HPDE6-E6E7 (cell line): ENCODE measurements at regions not wholly inside any gene's neighbourhood (a gene's known extent, or its start where the extent isn't known, plus 50 kb on each side); places are given as distances from the start of the nearest gene placed in this dataset.
"Not testable (repeated sequence)": the region's sequence is repeated elsewhere in the genome, so short reads cannot be mapped to it uniquely, and the experiment has no call there.

Experiments
- DNase-seq: peaks from one replicate; pipeline ENCODE4 v3.0.0; 2011; ENCODE audit warnings: missing footprints; ENCODE audit errors: extremely low spot score

DNA sequence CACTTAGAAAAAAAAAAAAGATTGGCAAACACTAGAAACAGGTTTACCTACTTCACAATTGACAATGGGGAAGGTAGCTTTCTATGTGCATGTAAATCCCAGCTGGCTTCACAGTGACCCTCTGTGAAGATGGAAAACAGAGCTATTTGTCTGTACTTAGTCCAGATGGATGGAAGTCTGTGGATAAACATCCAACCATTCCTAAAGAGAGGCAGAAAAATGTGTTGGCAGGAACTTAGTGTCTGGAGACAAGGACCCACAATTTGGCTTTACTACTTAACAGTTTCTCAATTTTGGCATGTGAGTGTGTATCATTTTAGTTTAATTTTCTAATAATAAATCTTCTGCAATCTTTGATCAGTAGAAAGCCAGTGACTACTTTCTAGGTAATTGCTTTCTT is 154.4 kb downstream of the RAD51AP2 start:
- DNase-seq: no peak

DNA sequence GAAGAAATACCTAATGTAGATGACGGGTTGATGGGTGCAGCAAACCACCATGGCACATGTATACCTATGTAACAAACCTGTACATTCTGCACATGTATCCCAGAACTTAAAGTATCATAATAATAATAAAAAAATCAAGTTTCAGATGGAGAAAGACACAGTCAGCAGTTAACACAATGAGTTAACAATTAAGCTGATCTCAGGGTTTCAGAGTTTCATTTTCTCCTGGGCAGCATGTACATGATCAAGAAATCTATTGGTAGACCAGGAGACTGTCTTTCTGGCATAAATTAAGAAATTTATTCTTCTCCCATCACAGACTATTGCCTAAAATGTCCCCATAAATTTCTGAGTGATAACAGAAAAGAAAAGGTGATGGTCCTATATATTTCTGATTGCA is 155.3 kb downstream of the RAD51AP2 start:
- no peak for DNase-seq

GRCh38 chr2:17355608-17356329 is 162.5 kb downstream of the RAD51AP2 start:
- DNase-seq: no peak

DNA sequence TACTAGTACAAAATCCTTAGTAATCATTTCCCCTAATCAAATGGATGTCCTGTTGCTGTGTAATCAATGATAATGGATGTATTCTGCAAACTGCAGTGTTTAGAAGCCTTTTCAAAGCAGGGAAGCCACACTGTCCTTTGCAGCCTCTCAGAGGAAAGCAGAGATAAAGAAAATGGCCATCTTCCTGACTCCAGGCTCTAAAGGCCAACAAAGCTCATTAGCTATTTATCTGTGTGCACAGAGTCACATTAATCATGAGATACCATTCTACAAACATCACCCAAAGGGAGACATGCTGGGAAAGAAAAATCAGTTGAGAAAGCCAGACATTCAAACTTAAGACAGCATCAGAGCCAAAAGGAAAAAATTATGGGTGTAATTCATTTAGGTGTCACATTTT is 165.0 kb downstream of the RAD51AP2 start:
- no peak for DNase-seq

- DNase-seq: not testable (repeated sequence)
Observed at GRCh38 chr2:17342692-17343091, 175.5 kb downstream of the RAD51AP2 start.

- DNase-seq: no peak
Observed at GRCh38 chr2:17337507-17337906, 180.7 kb downstream of the RAD51AP2 start.

GRCh38 chr2:17336458-17336857 is 181.8 kb downstream of the RAD51AP2 start:
- no peak for DNase-seq

GRCh38 chr2:17334300-17334699 is 183.9 kb downstream of the RAD51AP2 start:
- DNase-seq: no peak

GRCh38 chr2:17331636-17332035 is 186.6 kb downstream of the RAD51AP2 start:
- DNase-seq: no peak

DNA sequence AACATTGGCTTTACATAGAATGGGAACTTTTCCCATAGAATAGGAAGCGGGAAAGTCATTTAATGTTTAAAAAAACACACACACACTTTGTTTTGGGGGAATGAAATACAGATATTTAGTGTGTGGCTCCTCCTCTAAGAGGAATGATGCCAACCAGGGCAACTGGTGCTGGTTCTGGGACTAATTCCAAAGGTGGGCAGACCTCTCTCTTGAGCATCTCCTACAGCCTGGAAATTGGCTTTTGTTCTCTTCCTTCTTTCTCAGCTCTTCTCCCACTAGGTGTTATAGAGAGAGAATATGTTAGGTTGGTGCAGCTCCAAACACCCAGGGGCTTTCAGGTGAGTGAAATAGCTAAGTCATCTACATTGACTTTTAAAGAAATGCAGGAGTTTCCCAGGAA is 190.1 kb downstream of the RAD51AP2 start:
- no peak for DNase-seq

- DNase-seq: no peak
Observed at GRCh38 chr2:17327649-17328048, 190.6 kb downstream of the RAD51AP2 start.

DNA sequence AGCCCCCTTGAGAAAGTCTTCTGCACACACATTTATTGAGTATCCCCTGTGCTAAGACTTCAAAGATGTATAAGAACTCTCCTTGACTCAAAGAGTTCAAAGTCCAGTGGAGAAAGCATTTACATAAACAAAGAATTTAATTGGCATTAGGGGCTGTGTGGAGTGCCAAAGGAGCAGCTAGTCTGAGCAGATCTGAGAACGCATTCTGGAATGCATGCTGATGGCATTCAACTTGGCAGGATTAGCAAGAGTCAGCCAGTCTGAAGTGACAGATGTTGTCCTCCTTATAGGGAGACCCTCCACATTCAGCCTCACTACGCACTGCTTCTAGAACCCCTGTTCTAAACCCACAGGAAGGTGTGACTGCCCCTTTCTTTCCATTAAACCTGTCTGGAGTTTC is 191.5 kb downstream of the RAD51AP2 start:
- no peak for DNase-seq

DNA sequence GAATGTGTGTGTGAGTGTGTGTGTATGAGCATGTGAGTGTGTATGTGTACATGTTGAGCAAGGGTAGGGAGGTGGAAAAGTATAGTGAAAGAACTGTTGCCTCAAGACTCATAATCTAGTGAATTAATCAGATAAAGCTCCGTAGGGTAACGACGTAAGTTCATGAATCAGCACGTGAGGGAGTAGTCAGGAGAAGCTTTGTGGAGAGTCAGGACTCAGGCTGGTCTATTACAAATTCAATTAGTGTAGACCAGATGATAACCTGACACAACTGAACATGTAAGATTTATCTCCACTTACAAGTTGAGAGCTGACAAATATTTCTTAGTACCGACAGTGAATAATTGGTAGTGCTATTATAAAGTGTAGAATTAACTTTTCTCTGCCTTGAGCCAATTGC is 194.5 kb downstream of the RAD51AP2 start:
- no peak for DNase-seq

DNA sequence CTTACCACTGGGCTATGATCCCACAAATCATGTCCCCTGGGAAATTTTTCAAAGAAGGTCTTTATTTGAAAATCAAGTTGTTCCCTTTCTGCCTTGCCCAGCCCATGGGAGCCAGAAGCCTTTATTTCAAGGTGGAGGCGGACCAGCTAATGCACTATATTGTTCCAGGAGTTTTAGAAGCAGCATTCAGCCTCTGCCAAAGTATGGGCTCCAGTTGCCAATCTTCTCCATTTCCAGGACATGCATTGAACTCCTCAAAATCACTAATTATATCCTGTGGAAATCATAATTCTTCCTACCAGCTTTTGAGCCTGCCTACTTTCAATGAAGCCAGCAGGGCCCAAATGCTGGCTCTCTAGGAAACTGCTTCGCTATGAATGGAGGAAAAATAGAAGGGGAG is 195.8 kb downstream of the RAD51AP2 start:
- no peak for DNase-seq

GRCh38 chr2:17319090-17319489 is 199.2 kb downstream of the RAD51AP2 start:
- no peak for DNase-seq

- DNase-seq: no peak
Observed at GRCh38 chr2:17318013-17318412, 200.2 kb downstream of the RAD51AP2 start.

DNA sequence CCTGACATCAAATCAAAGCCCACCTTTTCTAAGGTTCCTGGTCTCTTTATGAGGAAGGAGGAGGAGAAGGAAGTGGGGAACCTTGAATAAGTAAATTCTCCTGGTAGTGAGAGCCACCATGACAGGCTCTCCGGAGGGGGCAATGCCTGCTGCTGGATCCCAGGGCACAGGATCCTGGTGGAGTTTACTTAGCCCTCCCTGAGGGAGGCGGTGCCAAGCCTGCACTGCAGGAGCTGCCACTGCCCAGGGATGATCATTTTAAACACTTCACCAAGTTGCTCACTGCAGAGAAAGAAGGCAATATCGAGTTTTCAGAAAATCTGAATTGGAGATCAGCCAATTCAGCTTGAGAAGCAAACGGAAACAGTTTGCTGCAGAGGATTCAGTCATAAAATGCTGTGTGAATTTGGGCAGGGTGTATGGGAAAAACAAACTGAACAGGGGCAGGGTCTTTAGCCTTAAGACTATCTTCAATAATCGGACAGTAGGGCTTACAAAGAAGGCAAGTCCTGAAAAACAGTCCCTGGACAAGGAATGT is 200.7 kb downstream of the RAD51AP2 start:
- no peak for DNase-seq

DNA sequence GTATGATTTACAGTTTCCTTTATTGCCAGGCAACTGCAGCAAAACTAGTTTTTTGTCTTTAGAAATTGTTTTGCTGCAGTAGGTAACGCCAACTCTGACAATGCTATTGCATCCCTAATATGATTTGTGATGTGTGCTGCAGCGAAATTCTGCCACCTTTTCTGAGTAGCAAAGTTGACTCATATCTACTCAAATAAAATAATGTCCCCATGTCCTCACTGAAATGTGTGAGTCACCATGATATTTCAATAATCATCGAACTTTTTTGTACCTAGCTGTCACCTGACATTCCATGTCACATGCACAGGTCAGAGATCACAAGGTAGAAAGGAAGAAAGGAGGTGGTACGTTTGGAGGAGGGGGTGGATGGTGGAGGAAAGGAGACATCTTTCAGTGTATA is 205.0 kb downstream of the RAD51AP2 start:
- DNase-seq: no peak

DNA sequence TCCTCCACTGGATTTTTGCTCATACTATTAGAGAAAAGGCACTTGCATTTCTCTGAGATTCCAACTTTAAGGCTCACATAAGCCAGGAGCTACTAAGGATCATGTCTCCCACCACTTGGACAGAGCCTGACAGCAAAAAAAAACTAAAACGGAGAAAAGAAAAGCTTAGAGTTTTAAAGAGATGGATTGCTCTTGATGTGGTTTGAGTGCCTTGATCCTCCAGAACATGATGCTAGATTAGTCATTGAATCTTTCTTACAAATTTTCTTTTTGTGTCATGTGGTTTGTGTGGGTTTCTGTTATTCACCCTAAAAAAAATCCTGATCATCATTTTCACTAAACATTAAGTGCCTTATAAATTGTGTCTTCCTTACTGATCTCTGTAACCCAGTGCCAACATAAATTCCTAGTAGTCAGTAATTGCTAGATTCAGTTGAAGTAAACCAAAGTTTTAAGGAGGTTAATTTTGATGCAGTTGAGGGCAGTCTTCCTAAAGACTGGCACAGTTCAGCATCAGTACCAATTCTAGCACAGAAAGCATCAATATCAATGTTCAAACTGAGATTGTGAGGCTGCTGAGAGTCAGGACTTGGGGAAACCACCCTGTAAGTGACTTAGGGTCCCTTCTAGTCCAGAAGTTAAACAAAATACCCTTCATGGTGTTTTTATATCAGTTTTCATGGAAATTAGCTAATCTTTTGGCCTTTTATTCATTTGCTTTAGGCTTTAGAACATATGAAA is 206.3 kb downstream of the RAD51AP2 start:
- no peak for DNase-seq

DNA sequence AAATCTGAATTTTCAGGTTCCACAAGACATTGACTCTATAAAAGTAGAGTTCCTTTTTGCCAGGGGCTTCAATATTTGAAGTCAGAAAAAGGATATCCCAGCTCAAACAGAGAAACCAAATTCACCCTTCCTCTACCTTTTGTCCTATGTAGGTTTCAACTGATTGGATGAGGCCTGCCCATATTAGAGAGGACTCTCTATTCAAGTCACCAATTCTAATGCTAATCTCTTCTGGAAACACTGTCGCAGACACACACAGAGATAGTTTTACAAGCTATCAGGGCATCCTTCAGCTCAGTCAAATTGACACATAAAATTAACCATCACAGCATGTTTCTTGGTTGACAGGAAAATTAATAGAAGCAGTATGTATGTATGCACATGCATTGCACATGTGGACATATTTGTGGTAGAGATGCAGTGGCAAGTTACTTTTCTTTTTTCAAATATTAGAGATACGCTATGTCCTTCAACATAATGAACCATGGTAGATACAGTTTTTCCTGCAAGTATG is 207.1 kb downstream of the RAD51AP2 start:
- no peak for DNase-seq

- DNase-seq: peak; percentile 50
Observed at GRCh38 chr2:17309741-17310339, 208.4 kb downstream of the RAD51AP2 start.

DNA sequence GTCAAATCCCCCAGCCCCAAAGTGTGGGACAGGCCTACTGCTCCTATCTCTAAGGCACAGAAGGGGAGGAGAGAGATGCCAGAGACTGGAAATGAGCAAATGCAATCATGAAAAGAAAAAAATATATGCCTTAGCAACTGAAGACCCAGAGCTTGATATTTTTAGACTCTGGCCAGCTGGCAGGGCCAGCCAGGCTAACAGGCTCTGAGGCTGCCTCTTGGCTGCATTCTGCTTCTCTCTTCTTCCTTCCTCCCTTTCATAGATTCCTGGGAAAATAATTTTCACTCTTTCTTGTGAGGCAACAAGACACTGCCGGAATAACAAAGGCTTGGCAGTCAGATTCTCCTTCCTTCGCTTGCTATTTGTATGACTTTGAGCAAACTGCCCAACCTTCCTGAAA is 209.1 kb downstream of the RAD51AP2 start:
- no peak for DNase-seq

DNA sequence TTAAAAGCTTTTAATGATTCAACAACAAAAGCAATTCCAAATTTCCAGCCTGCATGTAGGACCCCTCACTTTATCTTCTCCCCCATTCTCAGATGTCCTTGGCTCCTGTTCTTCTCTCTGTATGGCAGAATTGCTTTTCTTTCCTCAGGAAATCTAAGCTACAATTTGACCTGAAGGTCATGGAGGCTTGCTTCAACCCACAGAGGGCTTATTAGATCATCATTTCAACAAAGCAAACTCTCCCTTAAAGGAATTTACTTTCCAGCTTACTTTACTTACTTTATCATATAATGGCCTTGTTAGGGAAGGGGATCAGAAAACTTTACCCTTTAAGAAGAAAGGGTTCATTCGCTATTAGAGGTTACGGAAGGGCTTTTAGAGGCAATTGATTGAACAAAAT is 211.5 kb downstream of the RAD51AP2 start:
- DNase-seq: no peak
